Adrenal gland (tissue), 5 donors: ENCODE measurements at regions not wholly inside any gene's neighbourhood (a gene's known extent, or its start where the extent isn't known, plus 50 kb on each side); places are given as distances from the start of the nearest gene placed in this dataset.

Experiments
- CTCF ChIP-seq, 6 experiments: fragments of 450-650 bp in 4 of 6; fragments of 200-600 bp in 2 of 6; sonication (generic) in 1 of 6; IDR thresholded peaks; 1 replicate in 5 of 6; 2 replicates in 1 of 6; pipeline versions ENCODE4 v1.5.1 to v1.8.0; 2016 to 2021; ENCODE audit warnings: antibody characterized with exemption in 6 of 6, mild to moderate bottlenecking in 2 of 6, moderate library complexity in 1 of 6
- POLR2A ChIP-seq, 2 donors: fragments of 450-650 bp; IDR thresholded peaks; one replicate each; pipeline ENCODE4 v1.6.1; 2017; ENCODE audit warnings: antibody characterized with exemption in 2 of 2, mild to moderate bottlenecking in 2 of 2, moderate library complexity in 1 of 2
- donor health status: DM: no; HTN: no; CAD: no.

DNA sequence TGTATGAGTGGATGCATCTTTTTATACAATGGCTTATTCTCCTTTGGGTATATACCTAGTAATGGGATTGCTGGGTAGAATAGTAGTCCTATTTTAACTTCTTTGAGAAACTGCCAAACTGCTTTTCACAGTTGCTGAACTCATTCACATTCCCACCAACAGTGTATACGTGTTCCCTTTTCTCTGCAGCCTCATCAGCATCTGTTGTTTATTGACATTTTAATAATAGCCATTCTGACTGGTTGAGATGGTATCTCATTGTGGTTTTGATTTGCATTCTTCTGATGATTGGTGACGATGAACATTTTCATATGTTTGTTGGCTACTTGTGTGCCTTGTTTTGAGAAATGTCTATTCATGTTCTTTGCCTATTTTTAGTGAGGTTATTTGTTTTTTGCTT, 687.0 kb upstream of the EPHA5 start:
- TF ChIP-seq CTCF (IDR thresholded peaks at IDR 0.05), result no peak
- no peak for TF ChIP-seq POLR2A (IDR thresholded peaks at IDR 0.05)
